ENCODE measurements at regions not wholly inside any gene's neighbourhood (a gene's known extent, or its start where the extent isn't known, plus 50 kb on each side); places are given as distances from the start of the nearest gene placed in this dataset.

DNA sequence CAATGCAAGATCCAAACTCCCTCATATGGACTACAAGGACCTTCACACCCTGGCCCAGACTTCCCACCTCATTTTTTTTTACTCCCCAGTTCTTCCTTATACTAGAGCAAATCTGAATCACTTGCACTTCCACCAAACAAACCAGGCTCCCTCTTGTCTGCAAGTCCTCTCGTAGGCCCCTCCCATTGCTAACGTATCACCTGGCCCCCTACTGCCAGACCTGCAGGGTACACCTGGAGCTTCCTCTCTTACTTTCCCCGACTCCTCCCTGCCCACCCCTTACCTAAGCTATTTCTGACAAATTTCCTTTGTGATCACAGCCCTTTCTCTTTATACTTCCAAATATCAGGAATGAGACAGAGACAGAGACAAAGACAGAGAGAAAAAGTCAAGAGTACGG is 463.9 kb downstream of the GALC start:
- Histone ChIP-seq H3K9me2 (replicated peaks; ENCODE audit: insufficient read depth, low read length) (no peaks in the 10 kb centered on the region), H3K27ac (ENCODE audit: low read length) (no peak overlapping the region), H3K79me2 (ENCODE audit: low read length) (no peaks in the 10 kb centered on the region), H3K9ac (ENCODE audit: low read length) (no peak overlapping the region), H4K20me1 (ENCODE audit: insufficient read depth, low read length) (no peaks in the 10 kb centered on the region), H3K27me3 (replicated peaks; ENCODE audit: insufficient read depth, low read length) (no peaks in the 10 kb centered on the region), H3K4me2 (ENCODE audit: low read depth, low read length) (no peak overlapping the region), H3K9me3 (replicated peaks; ENCODE audit: insufficient read depth, low read length) (no peaks in the 10 kb centered on the region), H2AFZ (ENCODE audit: low read length) (no peak overlapping the region), H3K4me1 (ENCODE audit: low read length) (peaks cover 18% of the 10 kb centered on the region), H3K36me3 (replicated peaks; ENCODE audit: insufficient read depth, low read length) (no peaks in the 10 kb centered on the region), H3F3A (ENCODE audit: insufficient read depth, low read length) (peaks cover 11% of the 10 kb centered on the region), H3K4me3 (ENCODE audit: low read length) (no peak overlapping the region)
- no peak for TF ChIP-seq EZH2 (optimal IDR thresholded peaks at IDR 0.05; ENCODE audit: low read depth, low read length)
- TF ChIP-seq CTCF (IDR thresholded peaks at IDR 0.05; ENCODE audit: low read length), result no peak
- TF ChIP-seq EZH2phosphoT487 (IDR thresholded peaks at IDR 0.05; ENCODE audit: low read length), result no peak
- DNase-seq, result no peak

DNA sequence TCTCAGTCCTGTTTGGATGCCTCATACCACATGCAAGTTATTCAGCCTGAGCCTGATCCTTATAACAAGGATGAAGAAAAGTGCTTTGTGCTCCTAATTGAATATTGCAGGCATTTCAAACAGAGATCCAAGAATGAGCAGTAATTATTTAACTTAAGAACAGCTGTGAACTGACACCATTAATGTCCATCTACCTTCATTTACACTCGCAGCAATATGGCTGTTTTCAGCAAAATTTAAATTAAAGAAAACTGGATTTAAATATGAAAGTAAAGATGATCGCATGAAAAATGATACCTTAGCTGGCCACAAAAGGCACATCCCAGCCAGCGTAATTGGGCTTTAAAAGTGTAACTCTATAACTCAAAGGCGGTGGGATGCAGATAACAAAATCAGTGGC is 466.3 kb downstream of the GALC start:
- Histone ChIP-seq H3K27ac (ENCODE audit: low read length) (no peak overlapping the region), H2AFZ (ENCODE audit: low read length) (no peak overlapping the region), H3K9me2 (replicated peaks; ENCODE audit: insufficient read depth, low read length) (no peaks in the 10 kb centered on the region), H3F3A (ENCODE audit: insufficient read depth, low read length) (peaks cover 23% of the 10 kb centered on the region), H3K27me3 (replicated peaks; ENCODE audit: insufficient read depth, low read length) (no peaks in the 10 kb centered on the region), H3K9ac (ENCODE audit: low read length) (no peak overlapping the region), H4K20me1 (ENCODE audit: insufficient read depth, low read length) (no peaks in the 10 kb centered on the region), H3K4me1 (ENCODE audit: low read length) (peaks cover 31% of the 10 kb centered on the region), H3K4me2 (ENCODE audit: low read depth, low read length) (no peak overlapping the region), H3K36me3 (replicated peaks; ENCODE audit: insufficient read depth, low read length) (no peaks in the 10 kb centered on the region), H3K9me3 (replicated peaks; ENCODE audit: insufficient read depth, low read length) (no peaks in the 10 kb centered on the region), H3K4me3 (ENCODE audit: low read length) (no peak overlapping the region), H3K79me2 (ENCODE audit: low read length) (no peaks in the 10 kb centered on the region)
- TF ChIP-seq CTCF (IDR thresholded peaks at IDR 0.05; ENCODE audit: low read length), result no peak
- no peak for TF ChIP-seq EZH2phosphoT487 (IDR thresholded peaks at IDR 0.05; ENCODE audit: low read length)
- TF ChIP-seq EZH2 (optimal IDR thresholded peaks at IDR 0.05; ENCODE audit: low read depth, low read length), result no peak
- DNase-seq, result no peak

- no peaks in the 10 kb centered on the region for H3K27me3 ChIP-seq (replicated peaks; ENCODE audit: insufficient read depth, low read length)
- H3K27ac ChIP-seq (ENCODE audit: low read length), result peak overlapping the region; percentile 99
- H3K4me2 ChIP-seq (ENCODE audit: low read depth, low read length), result peak overlapping the region; percentile 74
- no peaks in the 10 kb centered on the region for H3K9me3 ChIP-seq (replicated peaks; ENCODE audit: insufficient read depth, low read length)
- no peaks in the 10 kb centered on the region for H3K79me2 ChIP-seq (ENCODE audit: low read length)
- no peak for TF ChIP-seq EZH2 (optimal IDR thresholded peaks at IDR 0.05; ENCODE audit: low read depth, low read length)
- no peak for TF ChIP-seq EZH2phosphoT487 (IDR thresholded peaks at IDR 0.05; ENCODE audit: low read length)
- TF ChIP-seq CTCF (IDR thresholded peaks at IDR 0.05; ENCODE audit: low read length), result no peak
- peaks cover 31% of the 10 kb centered on the region for H3K4me1 ChIP-seq (ENCODE audit: low read length)
- no peaks in the 10 kb centered on the region for H3K9me2 ChIP-seq (replicated peaks; ENCODE audit: insufficient read depth, low read length)
- peak; percentile 72 for DNase-seq
- peaks cover 23% of the 10 kb centered on the region for H3F3A ChIP-seq (ENCODE audit: insufficient read depth, low read length)
- peak overlapping the region; percentile 62 for H3K9ac ChIP-seq (ENCODE audit: low read length)
- H3K4me3 ChIP-seq (ENCODE audit: low read length), result peak overlapping the region; percentile 40
- no peak overlapping the region for H2AFZ ChIP-seq (ENCODE audit: low read length)
- H3K36me3 ChIP-seq (replicated peaks; ENCODE audit: insufficient read depth, low read length), result no peaks in the 10 kb centered on the region
- no peaks in the 10 kb centered on the region for H4K20me1 ChIP-seq (ENCODE audit: insufficient read depth, low read length)
These were observed 469.0 kb downstream of the GALC start for GRCh38 chr14:87524011-87524410.
